A673 (cell line): ENCODE measurements at regions not wholly inside any gene's neighbourhood (a gene's known extent, or its start where the extent isn't known, plus 50 kb on each side); places are given as distances from the start of the nearest gene placed in this dataset.

Experiments used
- CTCF ChIP-seq: fragments of 300-800, 200-600 bp; sonication (generic); conservative IDR thresholded peaks from 2 replicates; pipeline ENCODE4 v1.5.1; 2017; ENCODE audit warnings: low read depth, mild to moderate bottlenecking, antibody characterized with exemption, low read length, moderate library complexity, mixed read lengths
- EZH2 ChIP-seq: fragments of 200-600 bp; sonication (generic); IDR thresholded peaks from 2 replicates; pipeline ENCODE4 v1.6.1; 2017; ENCODE audit warnings: borderline replicate concordance, low read depth, mild to moderate bottlenecking, mixed read lengths, antibody characterized with exemption, low read length; ENCODE audit not compliant: poor library complexity, severe bottlenecking

DNA sequence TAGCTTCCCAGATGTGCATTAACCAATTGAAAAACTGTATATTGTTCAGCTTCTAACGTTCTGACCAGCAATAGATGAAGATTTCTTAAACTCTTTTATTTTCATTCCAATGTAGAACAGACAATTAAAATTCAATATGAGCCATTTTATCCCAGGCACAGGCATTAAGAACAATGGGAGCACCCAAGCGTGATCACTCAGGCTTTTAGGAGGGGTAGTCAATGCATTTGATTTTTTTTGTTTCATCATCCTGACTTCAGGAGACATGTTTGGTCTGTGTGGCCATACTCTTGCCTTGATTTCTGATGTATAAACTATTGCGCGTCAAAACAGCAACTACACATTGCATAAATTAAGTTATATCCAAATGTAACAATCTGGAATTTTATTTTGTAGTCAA is 653.0 kb upstream of the RORB start:
- TF ChIP-seq CTCF = no peak
- TF ChIP-seq EZH2 = no peak
